ENCODE measurements at regions not wholly inside any gene's neighbourhood (a gene's known extent, or its start where the extent isn't known, plus 50 kb on each side); places are given as distances from the start of the nearest gene placed in this dataset.

- intact Hi-C loops (cut with DNase I; ENCODE audit: low total_unique reads): no loop called here
- H3K36me3 ChIP-seq: no peaks in the 10 kb centered on the region
- H3K27ac ChIP-seq: no peak overlapping the region
- TF ChIP-seq CTCF (IDR thresholded peaks at IDR 0.05): no peak
- H3K4me1 ChIP-seq: no peaks in the 10 kb centered on the region
- H3K4me3 ChIP-seq: no peak overlapping the region
- no peak for DNase-seq
- H3K9me3 ChIP-seq: no peaks in the 10 kb centered on the region
- no peaks in the 10 kb centered on the region for H3K27me3 ChIP-seq
These were observed 201.1 kb upstream of the COL3A1 start for GRCh38 chr2:188773075-188773474.

- intact Hi-C loops (cut with DNase I; ENCODE audit: low total_unique reads): no loop called here
These were observed 197.5 kb upstream of the COL3A1 start for GRCh38 chr2:188776634-188777033.

GRCh38 chr2:188784269-188784762, 189.9 kb upstream of the COL3A1 start:
- no peak for TF ChIP-seq CTCF (IDR thresholded peaks at IDR 0.05)
- Histone ChIP-seq H3K4me3 (no peak overlapping the region), H3K27me3 (no peaks in the 10 kb centered on the region), H3K4me1 (peaks cover 0 to 5% of the 10 kb centered on the region in 2 donors), H3K36me3 (no peaks in the 10 kb centered on the region), H3K27ac (peak overlapping the region in 1 of 2 donors; percentile 93), H3K9me3 (no peaks in the 10 kb centered on the region)
- intact Hi-C loops (cut with DNase I; ENCODE audit: low total_unique reads): loop anchor here (10.0 kb wide), 1 partner anchor 190 kb away; the partner anchor contains the start of gene COL3A1
- no peak for DNase-seq

More at GRCh38 chr2:188776634-188777033, 197.5 kb upstream of the COL3A1 start:
- H3K27ac ChIP-seq: no peak overlapping the region
- H3K27me3 ChIP-seq: no peaks in the 10 kb centered on the region
- H3K36me3 ChIP-seq: no peaks in the 10 kb centered on the region
- TF ChIP-seq CTCF (IDR thresholded peaks at IDR 0.05): no peak
- no peak for TF ChIP-seq POLR2A (IDR thresholded peaks at IDR 0.05)
- DNase-seq: no peak
- H3K9me3 ChIP-seq: no peaks in the 10 kb centered on the region
- no peaks in the 10 kb centered on the region for H3K4me1 ChIP-seq
- no peak overlapping the region for H3K4me3 ChIP-seq

GRCh38 chr2:188785061-188785460, 189.1 kb upstream of the COL3A1 start:
- H3K4me3 ChIP-seq: no peak overlapping the region
- intact Hi-C loops (cut with DNase I; ENCODE audit: low total_unique reads): loop anchor here (10.0 kb wide), 1 partner anchor 190 kb away; the partner anchor contains the start of gene COL3A1
- H3K36me3 ChIP-seq: no peaks in the 10 kb centered on the region
- no peaks in the 10 kb centered on the region for H3K27me3 ChIP-seq
- no peaks in the 10 kb centered on the region for H3K9me3 ChIP-seq
- H3K27ac ChIP-seq: peak overlapping the region; percentile 87 to 93
- no peak for DNase-seq
- TF ChIP-seq CTCF (IDR thresholded peaks at IDR 0.05): no peak
- TF ChIP-seq POLR2A (IDR thresholded peaks at IDR 0.05): no peak
- peaks cover 0 to 5% of the 10 kb centered on the region in 2 donors for H3K4me1 ChIP-seq

GRCh38 chr2:188785490-188785889, 188.7 kb upstream of the COL3A1 start:
- TF ChIP-seq POLR2A (IDR thresholded peaks at IDR 0.05) (no peak), CTCF (IDR thresholded peaks at IDR 0.05) (no peak)
- peak overlapping the region; percentile 87 to 93 for H3K27ac ChIP-seq
- no peaks in the 10 kb centered on the region for H3K27me3 ChIP-seq
- intact Hi-C loops (cut with DNase I; ENCODE audit: low total_unique reads): loop anchor here (10.0 kb wide), 1 partner anchor 189 kb away; the partner anchor contains the start of gene COL3A1
- H3K9me3 ChIP-seq: no peaks in the 10 kb centered on the region
- H3K4me3 ChIP-seq: no peak overlapping the region
- H3K36me3 ChIP-seq: no peaks in the 10 kb centered on the region
- peak in 1 of 2 donors; percentile 22 for DNase-seq
- H3K4me1 ChIP-seq: peaks cover 0 to 5% of the 10 kb centered on the region in 2 donors
